ENCODE measurements at regions not wholly inside any gene's neighbourhood (a gene's known extent, or its start where the extent isn't known, plus 50 kb on each side); places are given as distances from the start of the nearest gene placed in this dataset.

DNA sequence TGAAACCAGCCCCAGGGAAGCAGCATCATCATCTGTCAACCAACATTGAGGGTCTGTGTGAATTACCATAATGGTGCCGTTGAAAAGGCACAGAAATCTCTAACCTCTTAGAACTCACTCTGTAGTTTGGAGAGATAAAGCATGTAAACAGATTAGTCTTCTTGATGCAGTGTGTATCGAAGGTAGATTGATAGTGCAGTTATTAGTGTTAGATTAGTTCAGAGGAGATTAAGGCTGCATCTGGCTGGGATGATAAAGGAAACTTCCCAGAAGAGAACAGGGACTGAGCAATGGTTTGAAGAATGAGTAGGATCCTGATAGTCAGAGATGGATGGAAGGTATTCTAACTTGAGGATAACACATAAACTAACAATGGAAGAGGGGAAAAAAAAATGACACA is 651.5 kb downstream of the TLE1 start:
- TF ChIP-seq, protein P1, sequence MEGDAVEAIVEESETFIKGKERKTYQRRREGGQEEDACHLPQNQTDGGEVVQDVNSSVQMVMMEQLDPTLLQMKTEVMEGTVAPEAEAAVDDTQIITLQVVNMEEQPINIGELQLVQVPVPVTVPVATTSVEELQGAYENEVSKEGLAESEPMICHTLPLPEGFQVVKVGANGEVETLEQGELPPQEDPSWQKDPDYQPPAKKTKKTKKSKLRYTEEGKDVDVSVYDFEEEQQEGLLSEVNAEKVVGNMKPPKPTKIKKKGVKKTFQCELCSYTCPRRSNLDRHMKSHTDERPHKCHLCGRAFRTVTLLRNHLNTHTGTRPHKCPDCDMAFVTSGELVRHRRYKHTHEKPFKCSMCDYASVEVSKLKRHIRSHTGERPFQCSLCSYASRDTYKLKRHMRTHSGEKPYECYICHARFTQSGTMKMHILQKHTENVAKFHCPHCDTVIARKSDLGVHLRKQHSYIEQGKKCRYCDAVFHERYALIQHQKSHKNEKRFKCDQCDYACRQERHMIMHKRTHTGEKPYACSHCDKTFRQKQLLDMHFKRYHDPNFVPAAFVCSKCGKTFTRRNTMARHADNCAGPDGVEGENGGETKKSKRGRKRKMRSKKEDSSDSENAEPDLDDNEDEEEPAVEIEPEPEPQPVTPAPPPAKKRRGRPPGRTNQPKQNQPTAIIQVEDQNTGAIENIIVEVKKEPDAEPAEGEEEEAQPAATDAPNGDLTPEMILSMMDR (IDR thresholded peaks at IDR 0.05) = no peak
- TF ChIP-seq POLR2AphosphoS5 (IDR thresholded peaks at IDR 0.05; ENCODE audit: low read depth, low read length) (no peak), SIN3A (IDR thresholded peaks at IDR 0.05; ENCODE audit: borderline replicate concordance, insufficient read depth, low read depth, low read length) (no peak), TCF7L2 (IDR thresholded peaks at IDR 0.05; ENCODE audit: low read depth, low read length) (no peak)
- TF ChIP-seq, protein P2, sequence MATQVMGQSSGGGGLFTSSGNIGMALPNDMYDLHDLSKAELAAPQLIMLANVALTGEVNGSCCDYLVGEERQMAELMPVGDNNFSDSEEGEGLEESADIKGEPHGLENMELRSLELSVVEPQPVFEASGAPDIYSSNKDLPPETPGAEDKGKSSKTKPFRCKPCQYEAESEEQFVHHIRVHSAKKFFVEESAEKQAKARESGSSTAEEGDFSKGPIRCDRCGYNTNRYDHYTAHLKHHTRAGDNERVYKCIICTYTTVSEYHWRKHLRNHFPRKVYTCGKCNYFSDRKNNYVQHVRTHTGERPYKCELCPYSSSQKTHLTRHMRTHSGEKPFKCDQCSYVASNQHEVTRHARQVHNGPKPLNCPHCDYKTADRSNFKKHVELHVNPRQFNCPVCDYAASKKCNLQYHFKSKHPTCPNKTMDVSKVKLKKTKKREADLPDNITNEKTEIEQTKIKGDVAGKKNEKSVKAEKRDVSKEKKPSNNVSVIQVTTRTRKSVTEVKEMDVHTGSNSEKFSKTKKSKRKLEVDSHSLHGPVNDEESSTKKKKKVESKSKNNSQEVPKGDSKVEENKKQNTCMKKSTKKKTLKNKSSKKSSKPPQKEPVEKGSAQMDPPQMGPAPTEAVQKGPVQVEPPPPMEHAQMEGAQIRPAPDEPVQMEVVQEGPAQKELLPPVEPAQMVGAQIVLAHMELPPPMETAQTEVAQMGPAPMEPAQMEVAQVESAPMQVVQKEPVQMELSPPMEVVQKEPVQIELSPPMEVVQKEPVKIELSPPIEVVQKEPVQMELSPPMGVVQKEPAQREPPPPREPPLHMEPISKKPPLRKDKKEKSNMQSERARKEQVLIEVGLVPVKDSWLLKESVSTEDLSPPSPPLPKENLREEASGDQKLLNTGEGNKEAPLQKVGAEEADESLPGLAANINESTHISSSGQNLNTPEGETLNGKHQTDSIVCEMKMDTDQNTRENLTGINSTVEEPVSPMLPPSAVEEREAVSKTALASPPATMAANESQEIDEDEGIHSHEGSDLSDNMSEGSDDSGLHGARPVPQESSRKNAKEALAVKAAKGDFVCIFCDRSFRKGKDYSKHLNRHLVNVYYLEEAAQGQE (IDR thresholded peaks at IDR 0.05; ENCODE audit: insufficient read depth in 1 of 2, low read depth in 2 of 2, low read length in 1 of 2) = no peak

All from Panc1 (cell line).